ENCODE measurements at regions not wholly inside any gene's neighbourhood (a gene's known extent, or its start where the extent isn't known, plus 50 kb on each side); places are given as distances from the start of the nearest gene placed in this dataset.

DNA sequence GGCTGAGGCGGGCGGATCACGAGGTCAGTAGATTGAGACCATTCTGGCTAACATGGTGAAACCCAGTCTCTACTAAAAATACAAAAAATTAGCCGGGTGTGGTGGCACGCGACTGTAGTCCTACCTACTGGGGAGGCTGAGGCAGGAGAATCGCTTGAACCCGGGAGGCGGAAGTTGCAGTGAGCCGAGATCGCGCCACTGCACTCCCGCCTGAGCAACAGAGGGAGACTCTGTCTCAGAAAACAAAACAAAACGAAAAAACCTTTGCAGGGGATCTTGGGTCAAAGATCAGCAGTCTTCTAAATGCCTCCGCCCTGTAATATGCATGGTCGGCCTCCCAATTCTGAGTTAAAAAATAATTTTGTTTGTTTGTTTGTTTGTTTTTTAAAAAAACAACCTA is 340.9 kb upstream of the PRKCQ start (continued):
- TF ChIP-seq, protein P1, sequence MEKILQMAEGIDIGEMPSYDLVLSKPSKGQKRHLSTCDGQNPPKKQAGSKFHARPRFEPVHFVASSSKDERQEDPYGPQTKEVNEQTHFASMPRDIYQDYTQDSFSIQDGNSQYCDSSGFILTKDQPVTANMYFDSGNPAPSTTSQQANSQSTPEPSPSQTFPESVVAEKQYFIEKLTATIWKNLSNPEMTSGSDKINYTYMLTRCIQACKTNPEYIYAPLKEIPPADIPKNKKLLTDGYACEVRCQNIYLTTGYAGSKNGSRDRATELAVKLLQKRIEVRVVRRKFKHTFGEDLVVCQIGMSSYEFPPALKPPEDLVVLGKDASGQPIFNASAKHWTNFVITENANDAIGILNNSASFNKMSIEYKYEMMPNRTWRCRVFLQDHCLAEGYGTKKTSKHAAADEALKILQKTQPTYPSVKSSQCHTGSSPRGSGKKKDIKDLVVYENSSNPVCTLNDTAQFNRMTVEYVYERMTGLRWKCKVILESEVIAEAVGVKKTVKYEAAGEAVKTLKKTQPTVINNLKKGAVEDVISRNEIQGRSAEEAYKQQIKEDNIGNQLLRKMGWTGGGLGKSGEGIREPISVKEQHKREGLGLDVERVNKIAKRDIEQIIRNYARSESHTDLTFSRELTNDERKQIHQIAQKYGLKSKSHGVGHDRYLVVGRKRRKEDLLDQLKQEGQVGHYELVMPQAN (IDR thresholded peaks at IDR 0.05; ENCODE audit: borderline replicate concordance): peak; percentile 36; the same call in 1 of the 2 replicates
- TF ChIP-seq SRF (CRISPR knock-in tag; IDR thresholded peaks at IDR 0.05) (0 out of 4 replicates have a peak, but pooled peaks of 1 of the 2 experiments have one; percentile 58), CC2D1A (IDR thresholded peaks at IDR 0.05) (peak; percentile 73; the same call in 1 of the 2 replicates), RAD21 (CRISPR knock-in tag; conservative IDR thresholded peaks at IDR 0.05 in 1 of 2, IDR thresholded peaks at IDR 0.05 in 1 of 2) (peak; percentile 50 to 72), KDM1A (IDR thresholded peaks at IDR 0.05) (0 out of 4 replicates have a peak, but pooled peaks of 1 of the 2 experiments have one; percentile 8), NRF1 (conservative IDR thresholded peaks at IDR 0.05 in 1 of 2, IDR thresholded peaks at IDR 0.05 in 1 of 2) (peak in 1 of 2 experiments; percentile 10; a peak in 1 of 4 replicates), RBM25 (IDR thresholded peaks at IDR 0.05; ENCODE audit: low read depth, low read length, severe bottlenecking) (peak; percentile 86), ZFX (CRISPR knock-in tag; IDR thresholded peaks at IDR 0.05) (peak; percentile 54; the same call in 1 of the 2 replicates), RB1 (IDR thresholded peaks at IDR 0.05; ENCODE audit: low read depth) (peak; percentile 30; the same call in 1 of the 2 replicates), SMAD4 (CRISPR knock-in tag; conservative IDR thresholded peaks at IDR 0.05) (peak; percentile 50; the same call in 1 of the 2 replicates), NFRKB (IDR thresholded peaks at IDR 0.05; ENCODE audit: low read depth) (0 out of 2 replicates have a peak, but pooled peaks have one; percentile 45)
- TF ChIP-seq, protein P2, sequence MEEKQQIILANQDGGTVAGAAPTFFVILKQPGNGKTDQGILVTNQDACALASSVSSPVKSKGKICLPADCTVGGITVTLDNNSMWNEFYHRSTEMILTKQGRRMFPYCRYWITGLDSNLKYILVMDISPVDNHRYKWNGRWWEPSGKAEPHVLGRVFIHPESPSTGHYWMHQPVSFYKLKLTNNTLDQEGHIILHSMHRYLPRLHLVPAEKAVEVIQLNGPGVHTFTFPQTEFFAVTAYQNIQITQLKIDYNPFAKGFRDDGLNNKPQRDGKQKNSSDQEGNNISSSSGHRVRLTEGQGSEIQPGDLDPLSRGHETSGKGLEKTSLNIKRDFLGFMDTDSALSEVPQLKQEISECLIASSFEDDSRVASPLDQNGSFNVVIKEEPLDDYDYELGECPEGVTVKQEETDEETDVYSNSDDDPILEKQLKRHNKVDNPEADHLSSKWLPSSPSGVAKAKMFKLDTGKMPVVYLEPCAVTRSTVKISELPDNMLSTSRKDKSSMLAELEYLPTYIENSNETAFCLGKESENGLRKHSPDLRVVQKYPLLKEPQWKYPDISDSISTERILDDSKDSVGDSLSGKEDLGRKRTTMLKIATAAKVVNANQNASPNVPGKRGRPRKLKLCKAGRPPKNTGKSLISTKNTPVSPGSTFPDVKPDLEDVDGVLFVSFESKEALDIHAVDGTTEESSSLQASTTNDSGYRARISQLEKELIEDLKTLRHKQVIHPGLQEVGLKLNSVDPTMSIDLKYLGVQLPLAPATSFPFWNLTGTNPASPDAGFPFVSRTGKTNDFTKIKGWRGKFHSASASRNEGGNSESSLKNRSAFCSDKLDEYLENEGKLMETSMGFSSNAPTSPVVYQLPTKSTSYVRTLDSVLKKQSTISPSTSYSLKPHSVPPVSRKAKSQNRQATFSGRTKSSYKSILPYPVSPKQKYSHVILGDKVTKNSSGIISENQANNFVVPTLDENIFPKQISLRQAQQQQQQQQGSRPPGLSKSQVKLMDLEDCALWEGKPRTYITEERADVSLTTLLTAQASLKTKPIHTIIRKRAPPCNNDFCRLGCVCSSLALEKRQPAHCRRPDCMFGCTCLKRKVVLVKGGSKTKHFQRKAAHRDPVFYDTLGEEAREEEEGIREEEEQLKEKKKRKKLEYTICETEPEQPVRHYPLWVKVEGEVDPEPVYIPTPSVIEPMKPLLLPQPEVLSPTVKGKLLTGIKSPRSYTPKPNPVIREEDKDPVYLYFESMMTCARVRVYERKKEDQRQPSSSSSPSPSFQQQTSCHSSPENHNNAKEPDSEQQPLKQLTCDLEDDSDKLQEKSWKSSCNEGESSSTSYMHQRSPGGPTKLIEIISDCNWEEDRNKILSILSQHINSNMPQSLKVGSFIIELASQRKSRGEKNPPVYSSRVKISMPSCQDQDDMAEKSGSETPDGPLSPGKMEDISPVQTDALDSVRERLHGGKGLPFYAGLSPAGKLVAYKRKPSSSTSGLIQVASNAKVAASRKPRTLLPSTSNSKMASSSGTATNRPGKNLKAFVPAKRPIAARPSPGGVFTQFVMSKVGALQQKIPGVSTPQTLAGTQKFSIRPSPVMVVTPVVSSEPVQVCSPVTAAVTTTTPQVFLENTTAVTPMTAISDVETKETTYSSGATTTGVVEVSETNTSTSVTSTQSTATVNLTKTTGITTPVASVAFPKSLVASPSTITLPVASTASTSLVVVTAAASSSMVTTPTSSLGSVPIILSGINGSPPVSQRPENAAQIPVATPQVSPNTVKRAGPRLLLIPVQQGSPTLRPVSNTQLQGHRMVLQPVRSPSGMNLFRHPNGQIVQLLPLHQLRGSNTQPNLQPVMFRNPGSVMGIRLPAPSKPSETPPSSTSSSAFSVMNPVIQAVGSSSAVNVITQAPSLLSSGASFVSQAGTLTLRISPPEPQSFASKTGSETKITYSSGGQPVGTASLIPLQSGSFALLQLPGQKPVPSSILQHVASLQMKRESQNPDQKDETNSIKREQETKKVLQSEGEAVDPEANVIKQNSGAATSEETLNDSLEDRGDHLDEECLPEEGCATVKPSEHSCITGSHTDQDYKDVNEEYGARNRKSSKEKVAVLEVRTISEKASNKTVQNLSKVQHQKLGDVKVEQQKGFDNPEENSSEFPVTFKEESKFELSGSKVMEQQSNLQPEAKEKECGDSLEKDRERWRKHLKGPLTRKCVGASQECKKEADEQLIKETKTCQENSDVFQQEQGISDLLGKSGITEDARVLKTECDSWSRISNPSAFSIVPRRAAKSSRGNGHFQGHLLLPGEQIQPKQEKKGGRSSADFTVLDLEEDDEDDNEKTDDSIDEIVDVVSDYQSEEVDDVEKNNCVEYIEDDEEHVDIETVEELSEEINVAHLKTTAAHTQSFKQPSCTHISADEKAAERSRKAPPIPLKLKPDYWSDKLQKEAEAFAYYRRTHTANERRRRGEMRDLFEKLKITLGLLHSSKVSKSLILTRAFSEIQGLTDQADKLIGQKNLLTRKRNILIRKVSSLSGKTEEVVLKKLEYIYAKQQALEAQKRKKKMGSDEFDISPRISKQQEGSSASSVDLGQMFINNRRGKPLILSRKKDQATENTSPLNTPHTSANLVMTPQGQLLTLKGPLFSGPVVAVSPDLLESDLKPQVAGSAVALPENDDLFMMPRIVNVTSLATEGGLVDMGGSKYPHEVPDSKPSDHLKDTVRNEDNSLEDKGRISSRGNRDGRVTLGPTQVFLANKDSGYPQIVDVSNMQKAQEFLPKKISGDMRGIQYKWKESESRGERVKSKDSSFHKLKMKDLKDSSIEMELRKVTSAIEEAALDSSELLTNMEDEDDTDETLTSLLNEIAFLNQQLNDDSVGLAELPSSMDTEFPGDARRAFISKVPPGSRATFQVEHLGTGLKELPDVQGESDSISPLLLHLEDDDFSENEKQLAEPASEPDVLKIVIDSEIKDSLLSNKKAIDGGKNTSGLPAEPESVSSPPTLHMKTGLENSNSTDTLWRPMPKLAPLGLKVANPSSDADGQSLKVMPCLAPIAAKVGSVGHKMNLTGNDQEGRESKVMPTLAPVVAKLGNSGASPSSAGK (IDR thresholded peaks at IDR 0.05): peak; percentile 62; the same call in 1 of the 2 replicates
- TF ChIP-seq, protein P3, sequence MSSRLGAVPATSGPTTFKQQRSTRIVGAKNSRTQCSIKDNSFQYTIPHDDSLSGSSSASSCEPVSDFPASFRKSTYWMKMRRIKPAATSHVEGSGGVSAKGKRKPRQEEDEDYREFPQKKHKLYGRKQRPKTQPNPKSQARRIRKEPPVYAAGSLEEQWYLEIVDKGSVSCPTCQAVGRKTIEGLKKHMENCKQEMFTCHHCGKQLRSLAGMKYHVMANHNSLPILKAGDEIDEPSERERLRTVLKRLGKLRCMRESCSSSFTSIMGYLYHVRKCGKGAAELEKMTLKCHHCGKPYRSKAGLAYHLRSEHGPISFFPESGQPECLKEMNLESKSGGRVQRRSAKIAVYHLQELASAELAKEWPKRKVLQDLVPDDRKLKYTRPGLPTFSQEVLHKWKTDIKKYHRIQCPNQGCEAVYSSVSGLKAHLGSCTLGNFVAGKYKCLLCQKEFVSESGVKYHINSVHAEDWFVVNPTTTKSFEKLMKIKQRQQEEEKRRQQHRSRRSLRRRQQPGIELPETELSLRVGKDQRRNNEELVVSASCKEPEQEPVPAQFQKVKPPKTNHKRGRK (tag; IDR thresholded peaks at IDR 0.05): peak; percentile 58
